GM12891 (cell line): ENCODE measurements at regions not wholly inside any gene's neighbourhood (a gene's known extent, or its start where the extent isn't known, plus 50 kb on each side); places are given as distances from the start of the nearest gene placed in this dataset.

Experiments
- DNase-seq: peaks from one replicate; pipeline ENCODE4 v3.0.0; 2011; ENCODE audit warnings: low spot score; ENCODE audit not compliant: insufficient read length
- FAIRE-seq: peaks from 2 replicates; lab custom pipeline; 2011; peaks lifted over from hg19 to GRCh38; lab: Jason Lieb, UNC
- PAX5 ChIP-seq: IDR thresholded peaks from 2 replicates; pipeline ENCODE4 v1.6.1; 2011; ENCODE audit warnings: low read length, moderate library complexity, mild to moderate bottlenecking; ENCODE audit not compliant: insufficient read depth, severe bottlenecking
- POLR2A ChIP-seq: IDR thresholded peaks from 2 replicates; pipeline ENCODE4 v1.6.1; 2011; ENCODE audit warnings: low read depth, low read length, control low read depth
- POLR2AphosphoS5 ChIP-seq: IDR thresholded peaks from 2 replicates; pipeline ENCODE4 v1.6.1; 2011; ENCODE audit warnings: low read depth, low read length, control low read depth
- POU2F2 ChIP-seq: IDR thresholded peaks from 2 replicates; pipeline ENCODE4 v1.6.1; 2011; ENCODE audit warnings: low read depth, mild to moderate bottlenecking, control low read depth, low read length, moderate library complexity
- SPI1 ChIP-seq: IDR thresholded peaks from 2 replicates; pipeline ENCODE4 v1.6.1; 2011; ENCODE audit warnings: low read depth, low read length, control low read depth
- TAF1 ChIP-seq: IDR thresholded peaks from 2 replicates; pipeline ENCODE4 v1.6.1; 2011; ENCODE audit warnings: low read depth, low read length, control low read depth

DNA sequence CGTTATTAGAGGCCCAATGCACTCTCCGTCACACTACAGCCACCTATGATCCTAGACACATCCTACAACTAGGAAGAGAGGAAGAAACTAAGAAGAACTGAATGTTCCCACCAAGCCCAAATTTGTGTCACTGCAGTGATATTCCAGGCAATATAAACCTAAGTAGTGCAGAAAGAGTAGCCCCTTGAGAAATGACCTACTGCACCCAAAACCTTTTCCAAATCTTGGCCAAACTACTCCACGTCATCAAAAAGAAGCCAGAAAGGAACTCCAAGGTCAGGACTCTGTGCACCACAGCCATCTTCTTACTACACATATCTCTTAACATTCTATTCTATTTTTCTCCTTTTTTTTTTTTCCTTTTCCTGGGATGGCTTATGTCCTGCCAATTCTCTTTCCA is 60.2 kb downstream of the ADAMTS1 start:
- FAIRE-seq (no peak), DNase-seq (no peak)
- TF ChIP-seq TAF1 (no peak), POU2F2 (no peak), PAX5 (no peak), POLR2AphosphoS5 (no peak), SPI1 (no peak), POLR2A (no peak)

DNA sequence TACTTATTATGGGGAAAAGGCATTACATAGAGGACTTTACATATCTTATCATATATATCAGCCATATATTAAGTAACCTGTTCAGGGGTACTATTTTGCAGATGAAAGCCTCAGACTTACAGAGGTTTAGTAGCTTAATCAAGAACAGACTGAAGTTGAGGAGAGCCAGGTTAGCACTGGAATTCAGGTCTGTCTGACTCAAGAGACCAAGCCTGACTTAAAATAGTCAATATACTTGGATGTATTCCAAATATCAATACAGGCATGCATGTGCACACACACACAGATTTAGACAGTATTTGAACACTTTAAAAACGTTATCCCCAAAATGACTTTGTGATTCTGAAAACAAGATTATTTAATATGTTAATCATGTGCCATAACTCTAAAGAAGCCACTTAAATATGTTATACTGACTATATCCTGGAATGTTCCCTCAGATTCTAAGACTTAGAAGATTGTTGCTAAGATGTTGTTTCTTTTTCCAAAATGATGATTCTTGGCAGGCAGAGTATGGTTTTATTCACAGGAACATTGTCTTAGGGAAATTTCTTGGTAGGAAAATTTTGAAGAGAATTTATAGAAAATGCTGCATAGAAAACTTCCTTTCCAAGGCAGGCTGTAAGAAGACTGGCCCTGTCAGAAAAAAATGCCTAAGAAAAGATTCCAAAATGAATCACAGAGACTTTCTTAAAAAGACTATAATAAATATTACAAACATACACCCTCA is 61.6 kb downstream of the ADAMTS1 start:
- TF ChIP-seq TAF1: no peak
- no peak for TF ChIP-seq SPI1
- no peak for TF ChIP-seq POLR2AphosphoS5
- TF ChIP-seq POU2F2: no peak
- no peak for TF ChIP-seq POLR2A
- no peak for TF ChIP-seq PAX5
- FAIRE-seq (no peak), DNase-seq (no peak)

GRCh38 chr21:26782747-26783146 is 62.5 kb downstream of the ADAMTS1 start:
- TF ChIP-seq SPI1: no peak
- no peak for TF ChIP-seq POLR2A
- TF ChIP-seq TAF1: no peak
- no peak for TF ChIP-seq PAX5
- TF ChIP-seq POU2F2: no peak
- no peak for TF ChIP-seq POLR2AphosphoS5
- FAIRE-seq: no peak
- no peak for DNase-seq

GRCh38 chr21:26782331-26782730 is 62.9 kb downstream of the ADAMTS1 start:
- DNase-seq: no peak
- FAIRE-seq: no peak
- TF ChIP-seq POLR2A (no peak), POLR2AphosphoS5 (no peak), TAF1 (no peak), SPI1 (no peak), PAX5 (no peak), POU2F2 (no peak)

- no peak for FAIRE-seq
- TF ChIP-seq POU2F2 (no peak), POLR2A (no peak), SPI1 (no peak), POLR2AphosphoS5 (no peak), TAF1 (no peak)
- DNase-seq: no peak
These were observed 63.9 kb downstream of the ADAMTS1 start for GRCh38 chr21:26781331-26781730.

- DNase-seq (no peak), FAIRE-seq (no peak)
- TF ChIP-seq SPI1 (no peak), POLR2AphosphoS5 (no peak), POU2F2 (no peak), TAF1 (no peak), POLR2A (no peak), PAX5 (no peak)
These were observed 68.0 kb downstream of the ADAMTS1 start for GRCh38 chr21:26777166-26777565.

DNA sequence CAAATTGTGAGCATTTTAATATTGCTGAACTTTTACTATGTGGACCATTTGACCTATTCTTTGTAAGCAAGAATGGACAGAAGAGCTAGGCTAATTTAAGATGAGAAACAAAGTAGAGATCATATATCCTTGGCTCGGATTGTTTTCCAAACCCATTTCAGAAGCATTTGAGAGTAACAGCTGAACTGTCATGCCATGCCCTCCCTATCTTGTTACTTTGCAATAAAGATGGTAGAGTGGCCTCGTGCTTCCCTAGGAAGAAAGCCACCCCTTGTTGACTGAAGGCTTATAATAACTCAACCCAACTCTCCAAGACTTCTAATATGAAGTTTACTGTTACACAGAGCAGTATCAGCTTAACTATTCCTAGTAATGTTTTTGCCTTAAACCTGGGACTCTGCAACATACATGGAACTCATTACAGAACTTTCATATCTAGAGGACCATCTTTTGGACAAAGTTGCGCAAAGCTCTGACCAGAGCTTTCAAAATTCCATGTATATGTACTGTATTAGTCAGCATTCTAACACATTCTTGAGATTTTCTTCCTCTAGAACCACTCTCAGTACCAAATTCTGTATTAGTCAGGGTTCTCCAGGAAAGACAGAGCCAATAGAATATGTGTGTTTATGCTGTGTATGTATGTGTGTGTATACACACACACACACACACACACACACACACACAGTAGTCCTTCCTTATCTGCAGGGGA is 68.7 kb downstream of the ADAMTS1 start:
- DNase-seq (no peak), FAIRE-seq (no peak)
- no peak for TF ChIP-seq PAX5
- no peak for TF ChIP-seq TAF1
- no peak for TF ChIP-seq POU2F2
- TF ChIP-seq SPI1: no peak
- TF ChIP-seq POLR2AphosphoS5: no peak
- no peak for TF ChIP-seq POLR2A

DNA sequence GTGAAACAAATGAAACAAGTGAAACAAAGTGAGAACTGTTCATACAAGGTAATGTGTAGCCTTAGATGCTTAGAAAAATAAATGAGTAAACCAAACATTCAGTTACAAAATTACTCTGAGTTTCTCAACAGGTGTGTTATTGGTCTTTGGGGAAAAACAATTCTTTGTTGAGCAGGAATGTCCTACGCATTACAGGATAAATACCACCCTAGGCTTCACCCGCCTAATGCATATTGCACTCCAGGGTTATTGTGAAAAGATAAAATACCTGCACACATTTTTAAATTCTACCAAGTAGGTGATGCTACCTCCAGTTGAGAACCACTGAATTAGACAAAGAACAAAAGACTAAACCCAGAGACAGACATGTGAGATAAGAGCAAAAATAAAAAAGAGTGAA is 72.2 kb downstream of the ADAMTS1 start:
- TF ChIP-seq POU2F2: no peak
- TF ChIP-seq PAX5: no peak
- TF ChIP-seq POLR2AphosphoS5: no peak
- TF ChIP-seq POLR2A: no peak
- TF ChIP-seq TAF1: no peak
- no peak for TF ChIP-seq SPI1
- no peak for FAIRE-seq
- DNase-seq: no peak

DNA sequence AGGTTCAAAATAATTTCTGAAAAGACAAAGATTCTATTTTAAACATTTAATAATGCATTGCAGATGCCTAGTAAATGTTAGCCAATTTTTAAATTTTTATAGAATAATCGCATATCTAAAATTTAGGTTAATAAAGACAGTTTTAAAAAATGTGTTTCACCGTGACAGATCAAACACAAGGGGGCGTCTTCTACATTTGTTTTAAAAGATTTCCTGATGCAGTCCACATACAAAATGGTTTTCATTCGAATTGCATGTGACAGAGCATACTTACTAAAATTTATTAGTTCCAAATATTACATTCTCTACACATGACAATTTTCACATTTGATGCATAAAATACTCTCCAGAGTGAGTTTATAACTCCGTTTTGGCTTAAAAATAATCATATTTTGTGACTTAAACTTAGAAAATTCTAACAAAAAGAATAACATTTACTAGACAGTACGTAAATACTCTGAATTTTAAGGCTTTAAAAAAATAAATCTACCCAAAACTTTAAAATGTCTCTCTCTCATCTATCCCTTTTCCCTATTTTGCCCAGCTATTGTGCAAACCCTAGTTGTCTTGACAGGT is 75.5 kb downstream of the ADAMTS1 start:
- DNase-seq: no peak
- TF ChIP-seq POLR2A (no peak), SPI1 (no peak), TAF1 (no peak), POLR2AphosphoS5 (no peak), POU2F2 (no peak), PAX5 (no peak)
- FAIRE-seq: no peak
